ENCODE measurements at regions not wholly inside any gene's neighbourhood (a gene's known extent, or its start where the extent isn't known, plus 50 kb on each side); places are given as distances from the start of the nearest gene placed in this dataset.

DNA sequence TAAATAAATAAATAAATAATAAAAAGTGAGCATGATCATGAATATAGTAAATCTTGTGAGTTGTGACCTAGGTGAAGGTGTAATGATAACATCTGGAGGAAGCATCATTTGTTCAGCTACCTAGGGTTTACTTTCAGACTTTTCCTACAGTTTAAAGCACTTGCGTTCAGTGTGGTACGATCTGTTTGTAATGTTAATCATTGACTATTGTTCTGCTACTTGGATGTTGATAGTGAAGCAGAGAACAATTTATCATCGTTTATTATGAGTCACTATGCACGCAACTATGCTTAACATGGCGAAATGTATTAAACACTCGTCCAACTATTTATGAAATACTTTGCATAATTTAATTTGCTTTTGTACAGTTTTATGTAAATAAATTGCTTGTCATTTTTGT lies 426.2 kb downstream of the PCDH7 start:
- TF ChIP-seq REST (IDR thresholded peaks at IDR 0.05; ENCODE audit: low read depth), result no peak
- no peak for TF ChIP-seq TAF1 (IDR thresholded peaks at IDR 0.05; ENCODE audit: low read depth)
- TF ChIP-seq TCF12 (IDR thresholded peaks at IDR 0.05; ENCODE audit: low read depth), result no peak
- TF ChIP-seq CREB1 (IDR thresholded peaks at IDR 0.05; ENCODE audit: low read depth), result no peak

DNA sequence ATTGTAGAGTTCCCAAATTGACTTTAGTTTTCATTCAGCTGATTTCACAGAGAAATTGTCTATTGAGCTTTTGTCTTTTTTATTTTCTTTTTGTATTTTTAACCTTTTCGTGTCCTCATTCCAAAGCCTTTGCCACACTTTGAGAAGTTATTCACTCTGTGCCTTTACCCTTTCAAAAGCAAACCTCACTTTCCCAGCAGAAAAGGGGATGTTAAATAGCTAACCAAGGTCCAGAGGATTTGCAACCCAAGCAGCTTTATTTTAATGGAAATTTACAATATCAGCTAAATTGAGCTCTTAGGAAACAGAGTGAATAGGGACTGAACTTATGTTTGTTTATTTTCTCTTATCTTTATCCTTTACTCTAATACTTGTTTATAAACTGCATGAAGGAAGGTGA lies 428.8 kb downstream of the PCDH7 start:
- TF ChIP-seq EP300 (IDR thresholded peaks at IDR 0.05; ENCODE audit: borderline replicate concordance) (no peak), CEBPB (IDR thresholded peaks at IDR 0.05) (no peak), TCF12 (IDR thresholded peaks at IDR 0.05; ENCODE audit: low read depth) (no peak), EGR1 (IDR thresholded peaks at IDR 0.05) (no peak)
- TF ChIP-seq, protein P1, sequence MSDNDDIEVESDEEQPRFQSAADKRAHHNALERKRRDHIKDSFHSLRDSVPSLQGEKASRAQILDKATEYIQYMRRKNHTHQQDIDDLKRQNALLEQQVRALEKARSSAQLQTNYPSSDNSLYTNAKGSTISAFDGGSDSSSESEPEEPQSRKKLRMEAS (IDR thresholded peaks at IDR 0.05), result no peak

DNA sequence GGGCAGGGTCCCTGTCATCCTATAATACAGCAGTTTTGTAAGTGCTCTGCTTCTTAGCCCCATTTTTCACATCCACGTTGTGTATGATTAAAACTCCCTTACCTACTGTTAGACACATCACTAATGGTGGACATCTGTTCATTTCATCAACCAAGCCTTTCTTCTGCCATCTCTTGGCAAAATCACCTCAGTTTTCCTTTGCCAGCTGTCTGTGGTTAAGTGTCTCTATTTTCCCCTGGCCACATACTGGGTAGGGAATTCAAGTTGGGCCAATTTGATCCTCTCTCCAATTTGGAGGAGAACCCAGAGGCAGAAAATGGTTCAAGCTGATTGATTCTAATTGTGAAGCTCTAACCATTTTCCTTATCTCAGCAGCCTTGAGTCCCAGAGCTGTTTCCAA lies 436.1 kb downstream of the PCDH7 start:
- TF ChIP-seq YY1 (IDR thresholded peaks at IDR 0.05; ENCODE audit: low read depth) (no peak), ZBTB7A (IDR thresholded peaks at IDR 0.05; ENCODE audit: low read depth) (no peak), NFIC (IDR thresholded peaks at IDR 0.05) (no peak), RAD21 (IDR thresholded peaks at IDR 0.05; ENCODE audit: low read depth) (no peak), TCF12 (IDR thresholded peaks at IDR 0.05; ENCODE audit: low read depth) (no peak), EGR1 (IDR thresholded peaks at IDR 0.05) (no peak), CEBPB (IDR thresholded peaks at IDR 0.05) (no peak), REST (IDR thresholded peaks at IDR 0.05; ENCODE audit: low read depth) (no peak), TEAD4 (IDR thresholded peaks at IDR 0.05) (no peak), CREB1 (IDR thresholded peaks at IDR 0.05; ENCODE audit: low read depth) (no peak)
- TF ChIP-seq, protein P1 (IDR thresholded peaks at IDR 0.05), result no peak

DNA sequence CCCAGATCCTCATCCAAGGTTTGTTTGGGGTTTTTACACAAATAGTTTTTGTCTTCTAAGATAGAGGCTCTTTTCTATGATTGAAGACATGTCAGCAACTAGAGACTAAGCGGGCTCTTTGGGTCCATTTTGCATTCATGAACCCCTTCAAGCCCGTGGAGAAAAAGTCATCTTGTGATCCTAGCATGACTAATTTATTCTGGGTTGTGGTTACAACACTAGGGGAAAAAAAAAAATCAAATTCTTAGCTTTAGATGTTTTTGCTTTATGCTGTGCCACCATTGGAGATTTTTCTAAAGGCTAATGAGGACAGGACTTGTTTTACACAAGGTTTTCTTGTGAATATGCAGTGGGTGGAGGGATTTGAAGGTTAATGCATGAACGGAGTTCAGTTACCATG lies 440.0 kb downstream of the PCDH7 start:
- TF ChIP-seq CREB1 (IDR thresholded peaks at IDR 0.05; ENCODE audit: low read depth) (no peak), TAF1 (IDR thresholded peaks at IDR 0.05; ENCODE audit: low read depth) (no peak), USF1 (IDR thresholded peaks at IDR 0.05) (no peak), RAD21 (IDR thresholded peaks at IDR 0.05; ENCODE audit: low read depth) (no peak), CEBPB (IDR thresholded peaks at IDR 0.05) (no peak), EP300 (IDR thresholded peaks at IDR 0.05; ENCODE audit: borderline replicate concordance) (no peak), TCF12 (IDR thresholded peaks at IDR 0.05; ENCODE audit: low read depth) (no peak), ZBTB7A (IDR thresholded peaks at IDR 0.05; ENCODE audit: low read depth) (no peak), NFIC (IDR thresholded peaks at IDR 0.05) (no peak), TEAD4 (IDR thresholded peaks at IDR 0.05) (no peak), REST (IDR thresholded peaks at IDR 0.05; ENCODE audit: low read depth) (no peak), EGR1 (IDR thresholded peaks at IDR 0.05) (no peak)

DNA sequence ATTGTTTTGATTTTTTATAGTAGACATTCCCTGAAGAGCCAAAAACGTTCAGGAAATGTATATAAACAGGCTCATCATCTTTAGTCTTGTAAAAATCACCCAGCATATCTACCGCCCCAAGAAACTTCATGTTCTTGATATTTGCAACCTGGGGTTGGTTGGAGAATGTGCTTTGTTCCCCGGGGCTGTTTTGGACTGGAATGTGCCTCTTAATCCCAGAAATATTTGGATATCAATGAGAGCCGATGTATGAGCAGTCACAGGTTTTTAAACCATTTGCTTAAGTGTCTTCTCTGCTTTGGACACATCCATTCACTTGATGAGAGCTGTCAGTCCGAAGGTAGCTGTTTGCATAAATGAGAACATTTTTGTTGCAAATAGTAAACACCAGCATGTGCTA lies 449.7 kb downstream of the PCDH7 start:
- TF ChIP-seq NFIC (IDR thresholded peaks at IDR 0.05) (no peak), FOXM1 (IDR thresholded peaks at IDR 0.05; ENCODE audit: borderline replicate concordance, low read depth) (no peak), RAD21 (IDR thresholded peaks at IDR 0.05; ENCODE audit: low read depth) (no peak), TAF1 (IDR thresholded peaks at IDR 0.05; ENCODE audit: low read depth) (no peak), EGR1 (IDR thresholded peaks at IDR 0.05) (no peak), USF1 (IDR thresholded peaks at IDR 0.05) (no peak), CEBPB (IDR thresholded peaks at IDR 0.05) (no peak), TCF12 (IDR thresholded peaks at IDR 0.05; ENCODE audit: low read depth) (no peak), CREB1 (IDR thresholded peaks at IDR 0.05; ENCODE audit: low read depth) (no peak), REST (IDR thresholded peaks at IDR 0.05; ENCODE audit: low read depth) (no peak), TEAD4 (IDR thresholded peaks at IDR 0.05) (no peak), YY1 (IDR thresholded peaks at IDR 0.05; ENCODE audit: low read depth) (no peak), ZBTB7A (IDR thresholded peaks at IDR 0.05; ENCODE audit: low read depth) (no peak), EP300 (IDR thresholded peaks at IDR 0.05; ENCODE audit: borderline replicate concordance) (no peak)
- TF ChIP-seq, protein P1 (IDR thresholded peaks at IDR 0.05), result no peak
